ENCODE measurements at regions not wholly inside any gene's neighbourhood (a gene's known extent, or its start where the extent isn't known, plus 50 kb on each side); places are given as distances from the start of the nearest gene placed in this dataset.
"Not testable (repeated sequence)": the region's sequence is repeated elsewhere in the genome, so short reads cannot be mapped to it uniquely, and the experiment has no call there.

DNA sequence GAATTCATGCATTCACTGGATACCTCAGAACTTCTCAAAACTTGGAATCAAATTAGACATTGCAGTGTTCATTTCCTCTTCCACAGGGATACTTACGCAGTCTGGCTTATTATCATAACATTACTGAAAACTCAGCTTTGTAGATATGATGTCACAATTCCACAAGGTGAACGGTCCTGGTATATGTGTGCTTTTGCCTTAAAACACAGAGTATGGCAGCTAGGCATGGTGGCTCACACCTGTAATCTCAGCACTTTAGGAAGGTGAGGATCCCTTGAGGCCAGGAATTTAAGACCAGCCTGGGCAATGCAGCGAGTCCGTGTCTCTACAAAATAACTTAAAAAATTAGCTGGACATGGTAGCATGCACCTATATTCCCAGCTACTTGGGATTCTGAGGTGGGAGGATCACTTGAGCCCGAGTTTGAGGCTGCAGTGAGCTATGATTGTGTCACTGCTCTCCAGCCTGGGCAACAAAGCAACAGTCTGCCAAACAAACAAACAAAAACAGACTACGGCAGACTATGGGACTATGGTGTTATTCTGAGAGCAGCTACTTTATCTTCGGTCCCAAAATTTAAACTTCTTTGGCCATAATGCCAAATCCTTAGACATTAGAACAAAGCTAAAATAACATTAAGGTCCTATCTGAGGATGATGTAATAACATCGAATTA, 1191.9 kb upstream of the SLC39A10 start:
- no peak for DNase-seq

DNA sequence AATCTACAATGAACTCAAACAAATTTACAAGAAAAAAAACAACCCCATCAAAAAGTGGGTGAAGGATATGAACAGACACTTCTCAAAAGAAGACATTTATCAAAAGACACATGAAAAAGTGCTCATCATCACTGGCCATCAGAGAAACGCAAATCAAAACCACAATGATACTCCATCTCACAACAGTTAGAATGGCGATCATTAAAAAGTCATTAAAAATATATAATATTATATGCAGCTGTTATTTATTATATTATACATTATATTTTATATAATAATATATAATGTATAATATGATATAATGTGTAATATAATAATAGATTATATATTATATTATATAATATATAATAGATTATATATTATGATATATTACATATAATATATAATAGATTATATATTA, 1194.1 kb upstream of the SLC39A10 start:
- DNase-seq, result not testable (repeated sequence)

DNA sequence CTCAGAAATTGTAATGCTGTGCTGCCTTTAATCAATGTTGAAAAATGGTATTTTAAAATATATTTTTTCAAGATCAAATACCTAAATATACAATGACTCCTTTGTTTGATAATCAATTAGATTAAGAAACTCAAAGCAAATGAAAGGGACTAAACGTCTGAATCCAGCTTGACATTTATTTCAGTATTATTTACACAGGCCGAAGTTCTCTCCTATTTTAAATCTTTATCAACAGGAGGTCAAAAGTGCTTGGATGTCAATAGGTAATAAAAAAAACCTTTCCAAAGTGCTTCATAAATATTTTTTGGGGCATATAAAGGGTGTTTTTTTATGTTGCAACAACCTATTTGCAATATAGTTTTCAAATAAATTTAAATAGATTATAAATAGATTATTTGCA, 1201.7 kb upstream of the SLC39A10 start:
- DNase-seq, result no peak

DNA sequence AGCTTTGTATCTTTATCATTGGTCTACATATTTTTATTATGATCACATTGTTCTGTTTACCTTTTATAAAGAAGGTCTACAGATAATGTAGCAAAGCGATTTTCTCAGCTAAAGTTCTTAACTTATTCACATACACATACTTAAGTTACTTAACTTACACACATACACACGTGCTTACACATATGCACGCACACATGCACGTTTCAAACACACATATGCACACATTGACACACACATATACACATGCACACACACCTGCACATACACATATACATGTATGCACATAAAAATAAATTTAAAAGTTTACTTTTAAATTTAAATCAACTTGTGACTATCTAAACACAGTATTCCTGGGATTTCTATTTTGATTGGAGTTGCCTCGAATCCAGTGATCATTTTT, 1204.5 kb upstream of the SLC39A10 start:
- no peak for DNase-seq

DNA sequence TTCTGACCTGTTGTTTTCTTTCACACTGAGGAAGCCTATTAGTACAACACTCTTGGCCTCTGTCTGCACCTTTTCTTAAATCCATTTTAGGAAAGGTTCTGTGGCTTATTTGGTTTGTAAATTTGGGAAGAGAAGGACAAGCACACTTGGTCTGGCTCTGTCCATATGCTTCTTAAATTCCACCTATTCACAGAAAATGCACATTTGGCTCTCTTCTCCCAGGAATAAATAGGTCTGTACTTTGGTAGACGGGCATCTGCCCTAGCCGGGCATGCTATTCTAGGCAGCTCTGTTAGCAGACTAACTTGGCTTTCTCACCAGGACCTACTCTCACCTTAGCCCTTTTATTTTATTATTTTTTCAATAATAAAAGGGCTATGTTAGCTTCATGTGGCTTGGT, 1211.8 kb upstream of the SLC39A10 start:
- no peak for DNase-seq

DNA sequence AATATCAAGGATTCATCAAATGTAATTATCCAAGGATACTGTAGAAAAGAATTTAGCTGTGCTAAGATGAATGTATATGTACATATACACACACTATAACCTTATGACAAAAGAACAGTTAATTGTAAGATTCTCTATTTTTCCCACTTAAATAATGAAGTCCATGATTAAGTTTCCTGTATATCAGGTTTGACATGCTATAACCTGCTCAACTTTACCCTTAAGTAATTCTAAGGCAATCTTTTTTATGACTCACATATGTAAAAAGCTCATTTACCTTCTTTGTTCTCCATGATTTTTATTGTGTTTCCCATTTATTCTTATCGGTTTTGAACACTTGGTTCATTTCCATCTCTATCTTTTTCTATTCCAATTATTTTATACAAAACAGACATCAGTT, 1213.1 kb upstream of the SLC39A10 start:
- DNase-seq, result no peak

DNA sequence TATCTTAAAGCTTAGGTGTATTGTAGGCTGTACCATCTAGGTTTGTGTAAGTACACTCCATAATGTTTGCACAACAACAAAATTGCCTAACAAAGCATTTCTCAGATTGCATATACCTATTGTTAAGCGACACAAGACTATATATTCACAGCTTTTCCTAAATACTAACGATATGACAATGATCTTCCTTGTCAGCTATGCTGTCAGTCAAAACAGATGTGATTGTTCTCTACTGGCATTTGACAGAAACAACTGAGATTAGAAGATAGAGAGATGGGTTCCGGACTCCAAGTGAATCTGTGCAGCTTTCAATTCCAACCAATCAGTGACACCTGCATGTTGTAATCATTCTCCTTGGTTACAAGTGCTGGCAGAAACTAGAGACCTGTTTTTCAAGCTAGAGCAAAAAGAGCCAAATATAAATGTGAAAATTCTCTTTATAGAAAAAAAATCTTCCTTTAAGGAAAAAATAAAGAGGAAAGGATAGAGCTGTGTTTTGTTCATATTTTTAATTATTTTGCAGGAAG, 1232.3 kb upstream of the SLC39A10 start:
- DNase-seq, result no peak

DNA sequence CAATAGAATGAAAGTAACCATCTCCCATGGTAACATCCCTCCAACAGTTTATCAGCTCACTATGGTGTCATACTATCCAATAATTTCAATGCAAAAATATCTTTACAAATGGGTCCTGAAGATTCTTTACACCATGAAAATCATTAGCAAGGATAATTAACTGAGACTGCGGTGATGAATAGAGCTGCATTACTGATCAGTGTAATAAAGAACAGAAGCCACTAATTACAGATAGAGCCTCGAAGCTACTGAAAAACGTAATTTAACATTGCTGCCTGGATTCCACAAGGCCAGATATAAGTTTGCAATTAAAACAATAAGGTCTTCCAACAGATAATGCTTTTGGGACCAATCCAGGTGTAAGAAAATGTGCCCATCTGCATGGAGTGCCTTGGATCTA, 1245.8 kb upstream of the SLC39A10 start:
- DNase-seq, result no peak

DNA sequence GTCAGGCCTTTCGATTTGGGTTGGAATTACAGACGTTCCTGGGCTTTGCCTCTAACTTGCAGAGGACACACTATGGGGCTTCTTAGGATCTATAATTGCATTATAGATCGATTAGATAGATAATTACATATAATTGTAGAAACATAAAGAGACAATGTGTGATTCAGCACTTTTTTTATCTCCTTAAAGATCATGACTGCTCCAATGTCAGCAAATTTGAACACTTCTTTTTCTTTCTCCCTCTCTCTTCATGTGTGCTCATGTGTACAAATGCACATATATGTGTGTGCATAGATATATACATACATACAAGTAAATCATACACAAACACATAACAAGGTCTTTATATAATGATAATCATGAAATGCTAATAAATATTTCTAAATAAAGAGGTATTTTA, 1261.2 kb upstream of the SLC39A10 start:
- DNase-seq, result no peak

DNA sequence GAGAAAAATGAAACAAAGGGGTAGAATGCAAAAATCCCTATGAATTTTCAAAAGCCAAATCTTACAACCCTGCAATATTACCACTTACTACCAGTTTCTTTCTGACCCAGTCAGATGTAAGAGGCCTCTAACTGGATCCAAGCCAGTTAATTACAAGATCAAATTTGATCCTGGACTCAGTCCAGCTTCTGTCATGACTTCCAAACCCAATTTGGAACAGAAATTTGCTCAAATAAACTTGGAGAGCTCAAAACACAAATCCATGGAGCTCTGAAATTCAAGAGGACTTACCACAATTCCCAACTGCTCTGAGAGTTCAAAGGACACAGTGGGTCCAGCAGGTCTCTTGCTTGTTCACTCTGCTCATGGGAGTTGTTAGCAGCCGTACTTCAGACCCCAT, 1271.7 kb upstream of the SLC39A10 start:
- DNase-seq, result no peak

DNA sequence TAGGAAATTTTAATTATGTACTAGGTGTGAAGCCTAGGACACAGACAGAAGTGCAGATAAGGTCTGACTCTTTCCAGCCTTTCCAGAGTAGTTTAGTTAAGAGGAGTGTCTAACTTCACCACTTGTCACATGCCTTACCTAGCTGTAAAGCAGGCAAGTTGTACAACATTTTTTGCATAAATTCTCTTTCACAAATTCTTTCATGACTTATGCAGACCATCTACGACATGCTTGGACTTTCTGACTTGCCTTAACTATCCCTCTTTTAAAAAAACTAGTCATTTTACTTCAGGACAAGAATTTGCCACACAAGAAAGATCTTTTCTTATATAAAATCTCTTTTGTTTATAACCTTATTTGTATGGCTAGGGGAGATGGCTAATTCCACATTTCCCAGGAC, 1273.6 kb upstream of the SLC39A10 start:
- no peak for DNase-seq

DNA sequence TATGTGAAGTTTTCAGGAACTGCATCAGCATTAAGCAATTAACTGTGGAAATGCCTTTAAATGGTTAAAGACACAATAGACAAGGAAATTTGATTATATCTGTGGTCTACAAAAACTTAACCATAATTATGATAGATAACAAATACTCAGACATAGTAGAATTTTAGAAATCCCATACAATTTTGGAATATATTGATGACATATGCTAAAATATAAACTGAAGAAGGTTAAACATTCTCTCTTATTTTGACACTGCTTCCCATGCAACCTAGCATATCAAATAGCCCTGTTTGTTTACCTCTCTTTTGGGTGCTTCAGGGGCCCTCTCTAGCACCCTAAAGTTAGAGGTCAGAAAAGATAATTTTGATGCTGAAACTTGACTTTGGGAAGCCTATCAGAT, 1274.8 kb upstream of the SLC39A10 start:
- DNase-seq, result no peak

DNA sequence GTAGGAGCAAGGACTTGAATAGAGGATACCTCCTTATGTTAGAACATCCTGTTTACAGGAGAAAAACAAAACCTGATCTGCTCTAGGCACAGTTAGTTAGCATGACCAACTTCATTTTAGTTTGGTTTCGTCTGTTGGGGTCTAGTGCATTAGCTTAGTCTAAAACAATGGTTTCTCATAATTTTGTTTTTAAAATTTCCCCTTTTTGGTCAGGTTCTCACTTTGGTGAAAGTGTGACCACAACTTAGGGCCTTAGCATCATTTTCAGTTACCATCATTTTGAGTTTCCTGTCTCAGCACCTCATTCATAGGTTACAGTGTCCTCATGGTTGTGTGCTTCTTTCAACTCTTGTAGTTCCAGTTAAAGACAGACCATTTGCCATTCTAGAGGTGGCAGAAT, 1277.0 kb upstream of the SLC39A10 start:
- no peak for DNase-seq

DNA sequence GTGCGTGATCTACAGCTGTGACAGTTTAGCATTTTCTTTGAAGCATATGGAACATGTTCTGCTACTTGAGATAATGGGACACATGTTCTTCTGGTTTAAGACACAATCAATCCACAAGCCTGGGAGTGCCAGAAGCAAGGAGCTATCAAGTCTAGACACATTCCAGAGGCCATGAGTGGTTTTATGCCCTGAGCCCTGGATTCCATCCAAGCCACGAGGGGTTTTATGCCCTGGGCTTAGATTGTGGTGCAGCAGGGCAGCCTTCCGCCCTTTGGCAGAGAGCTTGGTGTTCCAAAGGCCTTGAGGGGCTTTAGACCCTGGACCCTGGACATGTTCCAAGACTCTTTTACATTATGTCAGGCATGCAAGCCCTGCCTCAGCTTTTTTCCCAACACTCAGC, 1289.6 kb upstream of the SLC39A10 start:
- not testable (repeated sequence) for DNase-seq

DNA sequence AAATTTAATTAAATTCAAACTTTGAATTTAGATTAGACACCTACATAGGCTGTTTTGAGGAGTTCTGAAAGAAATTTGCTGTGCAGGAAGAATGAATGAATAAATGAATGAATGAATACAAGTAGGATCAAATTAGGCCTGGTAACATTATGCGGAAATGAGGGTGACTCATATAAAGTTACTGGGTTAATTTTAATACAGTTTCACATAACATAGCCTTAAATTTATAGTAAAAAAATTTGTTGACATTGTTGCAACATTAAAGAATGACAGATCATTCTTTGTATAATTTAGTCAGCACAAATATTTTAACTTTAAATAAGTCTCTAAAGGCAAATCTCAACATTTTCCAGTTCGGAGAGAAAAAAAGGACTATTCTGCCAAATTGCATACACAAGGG, 1293.1 kb upstream of the SLC39A10 start:
- DNase-seq, result no peak

DNA sequence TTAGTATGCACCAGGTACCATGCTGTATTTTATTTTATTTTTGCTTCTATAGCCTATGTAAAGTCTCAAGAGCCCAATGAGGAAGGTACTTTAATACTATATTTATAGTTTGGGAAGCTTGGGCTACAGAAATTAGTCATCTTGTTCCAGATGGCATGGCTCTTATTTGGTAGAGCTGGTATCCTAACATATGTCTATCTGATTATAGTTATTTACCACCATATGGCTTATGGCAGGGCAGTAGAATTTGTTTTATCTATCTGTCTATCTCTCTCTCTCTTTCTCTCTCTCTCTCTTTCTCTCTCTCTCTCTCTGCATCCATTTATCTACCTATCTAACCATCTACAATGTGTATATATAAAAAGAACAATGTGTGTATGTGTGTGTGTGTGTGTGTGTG, 1293.7 kb upstream of the SLC39A10 start:
- no peak for DNase-seq

DNA sequence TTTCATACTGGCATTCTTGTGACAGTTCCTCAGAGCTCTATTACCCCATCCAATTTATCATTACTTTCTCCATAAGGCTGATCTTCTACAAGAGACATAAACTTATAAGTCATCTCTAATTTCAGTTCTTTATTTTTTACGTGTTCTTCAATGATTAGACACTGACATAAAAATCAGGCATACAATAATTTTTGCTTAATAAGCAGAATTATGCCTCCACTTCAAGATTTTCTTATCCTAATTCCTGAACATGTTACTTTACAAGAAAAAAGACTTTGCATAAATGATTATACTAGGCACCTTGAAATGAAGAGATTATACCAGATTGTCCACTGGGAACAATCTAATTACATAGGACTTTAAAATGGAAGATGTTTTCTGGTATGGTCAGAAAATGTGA, 1304.5 kb upstream of the SLC39A10 start:
- no peak for DNase-seq

DNA sequence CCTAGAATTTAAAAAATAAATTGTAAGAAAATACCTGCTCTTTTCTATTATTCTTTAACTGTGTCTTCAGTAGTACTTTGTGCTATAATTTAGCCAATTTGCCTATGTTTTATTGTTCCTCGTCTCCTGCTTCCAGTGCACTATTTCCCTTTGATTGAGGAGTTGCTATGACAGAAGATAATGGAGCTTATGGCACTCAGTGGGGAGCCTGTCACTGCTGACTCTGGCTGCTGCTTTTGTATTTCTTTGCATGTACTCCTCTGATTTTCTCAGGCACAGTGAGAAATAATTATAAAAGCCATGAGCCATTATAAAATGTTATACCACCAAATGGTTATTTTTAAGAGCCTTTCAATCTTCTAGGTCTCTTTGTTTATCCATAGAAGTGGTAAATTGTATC, 1310.8 kb upstream of the SLC39A10 start:
- DNase-seq, result no peak

DNA sequence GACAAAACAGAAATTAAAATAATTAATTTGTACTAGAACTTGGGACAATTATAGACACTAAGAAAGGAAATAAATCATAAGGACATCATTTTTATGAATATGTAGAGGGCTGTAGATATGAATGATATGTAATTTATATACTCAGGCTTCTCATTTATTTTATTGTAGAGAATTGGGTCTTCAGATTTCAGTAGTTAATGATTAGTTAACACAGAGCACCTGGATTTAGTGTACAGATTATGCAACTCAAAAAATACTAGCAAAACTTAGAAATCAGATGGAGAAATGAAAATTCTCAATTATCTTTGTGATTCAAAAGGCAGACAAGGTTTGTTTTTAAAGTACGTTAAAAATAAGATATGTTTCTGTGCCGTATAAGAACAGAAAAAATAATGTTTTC, 1311.7 kb upstream of the SLC39A10 start:
- no peak for DNase-seq

DNA sequence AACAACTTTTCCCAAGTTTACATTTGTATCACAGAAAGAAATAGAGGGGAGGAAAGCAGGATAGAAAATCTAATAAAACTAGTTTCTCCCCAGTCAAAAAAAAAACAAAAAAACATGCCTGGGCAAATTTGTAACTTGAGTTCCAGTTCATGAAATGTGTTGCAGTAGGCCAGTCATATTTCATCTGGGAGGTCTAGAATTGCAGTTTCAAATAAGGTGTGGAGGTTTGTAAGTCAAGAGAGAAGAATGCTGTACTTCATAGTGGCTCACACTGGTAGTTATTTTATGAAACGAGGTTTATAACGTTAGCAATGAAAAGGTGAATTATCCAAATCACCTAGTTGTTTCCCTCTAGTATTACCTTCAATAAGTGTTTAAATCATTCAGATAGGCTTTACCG, 1313.9 kb upstream of the SLC39A10 start:
- no peak for DNase-seq

DNA sequence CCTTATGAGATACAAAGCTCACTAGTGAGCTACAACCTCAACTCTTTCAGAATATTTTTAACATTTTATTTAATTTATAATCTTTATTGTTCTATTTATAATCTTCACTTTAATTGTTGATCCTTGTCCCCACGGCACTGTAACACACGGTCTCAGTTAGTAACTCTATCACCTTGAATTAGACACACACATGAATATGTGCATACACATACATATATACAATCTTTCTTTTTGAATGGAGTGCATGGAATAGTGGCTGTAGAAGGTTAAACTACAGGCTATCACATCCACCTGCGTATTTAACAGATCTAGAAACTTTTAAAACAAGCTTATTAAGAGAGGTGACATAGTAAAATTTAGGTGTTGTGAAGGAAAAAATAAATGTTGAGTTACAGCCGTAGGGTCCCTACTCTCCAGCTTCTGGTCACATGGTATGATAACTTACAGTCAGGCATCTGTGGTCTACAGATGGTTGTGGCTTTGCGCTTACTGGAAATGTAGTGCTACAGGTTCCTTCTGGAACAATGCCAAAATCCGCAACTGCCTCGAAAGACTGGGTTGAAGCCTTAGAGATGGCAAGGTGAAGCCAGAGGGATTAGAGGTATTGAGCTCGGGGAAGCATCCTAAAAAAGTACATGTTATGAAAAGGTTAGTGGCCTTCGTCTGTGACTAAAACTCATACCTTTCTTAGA, 1324.1 kb upstream of the SLC39A10 start:
- no peak for DNase-seq

DNA sequence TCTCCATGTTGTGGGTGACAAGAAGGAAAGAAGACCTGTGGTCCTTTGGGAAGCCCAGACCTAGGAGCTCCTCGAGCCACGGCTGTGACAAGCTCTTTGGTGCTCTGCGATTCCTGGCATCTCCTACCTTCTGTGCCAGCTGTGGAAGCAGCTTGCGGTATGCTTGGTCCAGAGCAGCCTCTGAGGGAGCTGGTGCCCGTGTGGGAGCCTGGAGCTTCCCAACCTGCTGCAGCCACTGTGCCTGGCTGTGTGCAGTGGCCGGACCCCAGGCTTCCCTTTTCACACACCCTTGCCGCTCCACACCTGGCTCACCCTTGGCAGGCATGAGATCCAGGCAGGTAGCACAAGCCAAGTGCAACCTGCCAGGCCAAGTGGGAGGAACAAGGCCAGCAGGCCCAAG, 1328.6 kb upstream of the SLC39A10 start:
- DNase-seq, result no peak

DNA sequence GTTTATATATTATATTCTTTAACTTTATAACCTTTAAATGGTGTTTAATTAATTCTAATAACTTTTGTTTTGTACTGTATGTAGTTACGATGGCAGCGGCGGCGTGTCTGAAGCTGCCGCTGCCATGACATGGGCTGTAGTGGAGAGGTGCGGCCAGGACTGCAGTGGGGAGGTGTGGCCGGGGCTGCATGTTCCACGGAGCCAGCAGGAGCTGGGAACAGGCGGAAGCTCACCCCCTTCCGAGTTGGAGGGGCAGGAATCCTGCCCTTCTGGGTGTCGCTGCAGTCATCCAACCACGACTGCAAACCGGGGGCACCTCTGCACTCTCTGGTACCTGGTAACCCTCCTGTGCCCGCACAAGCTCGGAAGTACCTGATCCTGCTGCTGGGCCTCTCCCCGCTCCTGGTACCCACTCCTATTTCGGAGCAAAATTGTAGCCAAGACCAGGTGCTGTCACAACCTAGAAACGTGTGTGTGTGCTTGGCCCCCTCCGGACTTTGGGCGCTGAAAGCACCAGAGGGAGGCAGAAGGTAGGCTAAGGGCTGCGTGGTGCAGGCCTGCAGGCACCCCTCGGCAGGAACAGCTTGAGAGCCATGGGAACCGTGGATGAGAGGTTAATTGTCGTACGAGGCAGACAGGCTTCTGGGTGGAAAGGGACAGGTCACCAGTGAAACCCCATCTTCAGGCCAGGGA, 1329.7 kb upstream of the SLC39A10 start:
- no peak for DNase-seq

DNA sequence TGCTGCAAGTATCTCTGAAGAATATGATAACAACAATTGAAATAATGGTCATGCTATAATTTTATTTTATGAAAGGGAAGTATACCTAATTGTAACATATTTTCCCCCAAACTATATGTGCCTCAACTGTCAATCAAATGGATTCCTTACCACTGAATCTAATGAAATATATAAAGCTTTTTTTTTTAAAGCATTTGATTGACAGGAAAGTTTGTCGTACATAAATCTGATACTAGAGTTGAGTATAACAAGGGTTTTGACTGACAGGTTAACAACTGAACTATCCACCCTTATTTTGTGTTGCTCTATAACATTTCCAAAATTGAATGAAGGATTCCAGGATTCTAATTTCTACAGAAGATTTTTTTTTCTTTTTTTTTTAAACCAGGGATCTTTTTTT, 1333.3 kb upstream of the SLC39A10 start:
- DNase-seq, result no peak
